Vagina (tissue), 2 donors: ENCODE measurements at regions not wholly inside any gene's neighbourhood (a gene's known extent, or its start where the extent isn't known, plus 50 kb on each side); places are given as distances from the start of the nearest gene placed in this dataset.

Experiments used
- POLR2AphosphoS5 ChIP-seq, 2 donors: sonication (generic); formaldehyde crosslinking; IDR thresholded peaks; one replicate each; pipeline ENCODE4 v1.9.0; 2017; ENCODE audit warnings: antibody characterized with exemption in 2 of 2, mild to moderate bottlenecking in 2 of 2, low read depth in 1 of 2; ENCODE audit not compliant: insufficient read depth in 1 of 2
- TF ChIP-seq, protein P1 (sequence below), 3 experiments: fragments of 450-650 bp in 2 of 3; fragments of 200-600 bp in 1 of 3; sonication (generic) in 1 of 3; IDR thresholded peaks; one replicate each; pipeline ENCODE4 v1.5.1; 2017 to 2019; ENCODE audit warnings: antibody characterized with exemption in 3 of 3, mild to moderate bottlenecking in 2 of 3, moderate library complexity in 2 of 3

DNA sequence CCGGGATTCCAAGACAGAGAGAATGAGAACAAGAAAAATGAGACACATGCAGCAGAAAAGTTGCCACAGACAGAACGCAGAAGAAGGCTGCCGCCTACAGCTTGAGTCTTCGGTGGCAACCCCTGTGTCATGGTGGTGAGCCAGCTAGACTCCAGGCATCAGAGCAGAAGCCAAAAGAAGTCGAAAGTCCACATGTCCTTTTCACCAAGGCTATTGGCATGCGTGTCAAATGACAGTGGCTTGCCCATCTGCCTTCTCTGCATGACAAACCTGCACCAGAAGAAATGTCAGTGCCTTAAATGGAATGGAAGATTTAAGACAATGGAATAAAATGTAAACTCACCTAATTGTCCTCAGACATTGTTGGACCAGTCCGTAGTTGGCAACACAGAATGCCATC is 93.9 kb upstream of the NPSR1 start:
- TF ChIP-seq, protein P1, sequence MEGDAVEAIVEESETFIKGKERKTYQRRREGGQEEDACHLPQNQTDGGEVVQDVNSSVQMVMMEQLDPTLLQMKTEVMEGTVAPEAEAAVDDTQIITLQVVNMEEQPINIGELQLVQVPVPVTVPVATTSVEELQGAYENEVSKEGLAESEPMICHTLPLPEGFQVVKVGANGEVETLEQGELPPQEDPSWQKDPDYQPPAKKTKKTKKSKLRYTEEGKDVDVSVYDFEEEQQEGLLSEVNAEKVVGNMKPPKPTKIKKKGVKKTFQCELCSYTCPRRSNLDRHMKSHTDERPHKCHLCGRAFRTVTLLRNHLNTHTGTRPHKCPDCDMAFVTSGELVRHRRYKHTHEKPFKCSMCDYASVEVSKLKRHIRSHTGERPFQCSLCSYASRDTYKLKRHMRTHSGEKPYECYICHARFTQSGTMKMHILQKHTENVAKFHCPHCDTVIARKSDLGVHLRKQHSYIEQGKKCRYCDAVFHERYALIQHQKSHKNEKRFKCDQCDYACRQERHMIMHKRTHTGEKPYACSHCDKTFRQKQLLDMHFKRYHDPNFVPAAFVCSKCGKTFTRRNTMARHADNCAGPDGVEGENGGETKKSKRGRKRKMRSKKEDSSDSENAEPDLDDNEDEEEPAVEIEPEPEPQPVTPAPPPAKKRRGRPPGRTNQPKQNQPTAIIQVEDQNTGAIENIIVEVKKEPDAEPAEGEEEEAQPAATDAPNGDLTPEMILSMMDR (IDR thresholded peaks at IDR 0.05) = no peak
- TF ChIP-seq POLR2AphosphoS5 (IDR thresholded peaks at IDR 0.05; ENCODE audit: insufficient read depth in 1 of 2, low read depth in 1 of 2) = no peak
